Lower leg skin (tissue), 4 donors: ENCODE measurements at regions not wholly inside any gene's neighbourhood (a gene's known extent, or its start where the extent isn't known, plus 50 kb on each side); places are given as distances from the start of the nearest gene placed in this dataset.

Source experiments
- DNase-seq, 2 donors: peaks; one replicate each; pipeline ENCODE4 v3.0.0-alpha.2; 2019; ENCODE audit warnings: low spot score in 2 of 2
- H3K4me3 ChIP-seq: fragments of 200-600 bp; sonication (generic); 2 replicates; pipeline ENCODE4 v1.5.1; 2017; ENCODE audit warnings: mild to moderate bottlenecking, low read depth; ENCODE audit not compliant: poor library complexity, severe bottlenecking
- CTCF ChIP-seq, 3 donors: fragments of 450-650 bp; IDR thresholded peaks; one replicate each; pipeline ENCODE4 v1.5.1; 2016; ENCODE audit warnings: antibody characterized with exemption in 3 of 3, mild to moderate bottlenecking in 3 of 3, moderate library complexity in 2 of 3
- POLR2A ChIP-seq, 2 donors: fragments of 450-650 bp; IDR thresholded peaks; one replicate each; pipeline ENCODE4 v1.6.1; 2016 to 2017; ENCODE audit warnings: antibody characterized with exemption in 2 of 2, mild to moderate bottlenecking in 1 of 2, moderate library complexity in 1 of 2
- whole genome bisulfite sequencing, 2 donors: methylation state at CpG; one replicate each; pipeline ENCODE4 v1.1.5; 2018; 5-methylcytosine and 5-hydroxymethylcytosine counted together
- intact Hi-C: fragments of 100-400 bp; cut with DNase I; formaldehyde crosslinking; loops from one replicate; pipeline ENCODE4 v1.15.0; 2023; ENCODE audit warnings: low total_unique reads

GRCh38 chr1:192088496-192088895 is 69.8 kb upstream of the RGS18 start:
- intact Hi-C loops: no loop called here
- 17 to 44% methylated on average over 2 of the region's 2 CpGs for WGBS, 2 donors

GRCh38 chr1:192098001-192098400 is 60.3 kb upstream of the RGS18 start:
- intact Hi-C loops: no loop called here
- 96 to 100% methylated on average over 4 of the region's 4 CpGs for WGBS, 2 donors
- DNase-seq: no peak
- no peak overlapping the region for H3K4me3 ChIP-seq
- no peak for TF ChIP-seq CTCF (IDR thresholded peaks at IDR 0.05)
- TF ChIP-seq POLR2A (IDR thresholded peaks at IDR 0.05): no peak

More at GRCh38 chr1:192088496-192088895, 69.8 kb upstream of the RGS18 start:
- TF ChIP-seq CTCF (IDR thresholded peaks at IDR 0.05) (no peak), POLR2A (IDR thresholded peaks at IDR 0.05) (no peak)
- H3K4me3 ChIP-seq: no peak overlapping the region
- no peak for DNase-seq

DNA sequence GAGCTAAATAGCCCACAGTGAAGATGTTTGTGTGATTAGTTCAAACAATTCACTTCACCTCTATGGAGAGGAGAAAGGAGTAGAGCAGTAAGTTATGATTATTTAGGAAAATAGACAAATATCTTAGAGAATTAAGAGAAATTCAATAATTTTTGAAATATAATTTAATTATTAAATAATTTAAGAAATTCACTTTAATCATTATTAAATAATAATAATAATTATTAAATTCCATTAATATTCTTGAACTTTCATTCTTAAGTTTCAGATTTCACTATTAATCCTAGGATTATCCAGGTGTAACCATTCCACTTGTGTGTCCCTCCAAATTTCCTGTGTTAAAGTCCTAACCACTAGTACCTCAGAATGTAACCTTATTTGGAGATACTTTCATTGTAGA is 58.9 kb upstream of the RGS18 start:
- DNase-seq: no peak
- intact Hi-C loops: no loop called here
- no peak overlapping the region for H3K4me3 ChIP-seq
- TF ChIP-seq CTCF (IDR thresholded peaks at IDR 0.05) (no peak), POLR2A (IDR thresholded peaks at IDR 0.05) (no peak)

GRCh38 chr1:192100686-192101468 is 57.4 kb upstream of the RGS18 start:
- intact Hi-C loops: no loop called here
- WGBS, 2 donors: 69 to 75% methylated on average over 6 of the region's 6 CpGs
- no peak overlapping the region for H3K4me3 ChIP-seq
- TF ChIP-seq POLR2A (IDR thresholded peaks at IDR 0.05) (no peak), CTCF (IDR thresholded peaks at IDR 0.05) (no peak)
- no peak for DNase-seq

DNA sequence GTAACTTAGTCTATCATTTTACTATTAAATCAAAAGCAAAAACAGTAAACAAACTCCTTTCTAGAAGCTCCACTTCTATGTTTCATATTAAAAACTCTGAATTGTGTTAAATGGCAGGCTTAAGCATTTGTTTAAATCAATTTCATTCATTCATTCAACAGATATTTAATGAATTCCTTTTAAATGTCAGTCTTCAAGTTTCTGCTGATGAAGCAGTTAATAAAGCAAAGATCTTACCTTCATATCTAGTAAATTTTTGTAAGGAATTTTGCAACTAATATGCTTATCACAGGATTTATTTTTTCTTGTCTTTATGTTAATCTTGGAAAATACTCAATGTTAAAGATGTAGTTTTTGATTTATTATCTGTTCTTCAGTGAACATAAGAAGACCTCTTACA is 54.1 kb upstream of the RGS18 start:
- no peak for DNase-seq
- H3K4me3 ChIP-seq: no peak overlapping the region
- intact Hi-C loops: no loop called here
- no peak for TF ChIP-seq POLR2A (IDR thresholded peaks at IDR 0.05)
- no peak for TF ChIP-seq CTCF (IDR thresholded peaks at IDR 0.05)

DNA sequence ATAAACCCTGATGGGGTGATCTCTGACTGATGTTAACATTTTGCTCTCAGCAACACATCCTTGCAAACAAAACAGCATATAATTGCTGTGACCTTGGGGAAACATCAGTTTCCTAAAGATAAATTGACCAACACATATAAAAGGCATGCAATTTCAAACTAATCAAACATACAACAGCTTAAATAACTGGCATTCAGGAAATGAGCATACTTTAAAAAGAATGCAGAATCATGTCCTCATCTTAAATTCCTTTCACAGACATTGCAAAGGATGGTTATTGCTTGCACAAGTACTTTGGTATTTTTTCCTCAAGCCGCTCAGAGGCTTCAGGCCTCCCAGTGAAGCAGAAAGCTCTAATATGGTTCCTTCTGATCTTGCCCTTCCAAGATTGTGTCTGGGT is 53.4 kb upstream of the RGS18 start:
- no peak for DNase-seq
- WGBS, 2 donors: 74 to 82% methylated on average over 1 of the region's 1 CpG
- no peak for TF ChIP-seq CTCF (IDR thresholded peaks at IDR 0.05)
- no peak for TF ChIP-seq POLR2A (IDR thresholded peaks at IDR 0.05)
- no peak overlapping the region for H3K4me3 ChIP-seq
- intact Hi-C loops: no loop called here
